Panc1 (cell line): ENCODE measurements at regions not wholly inside any gene's neighbourhood (a gene's known extent, or its start where the extent isn't known, plus 50 kb on each side); places are given as distances from the start of the nearest gene placed in this dataset.

Experiments
- CTCF ChIP-seq: fragments of 450-650 bp; IDR thresholded peaks from 2 replicates; pipeline ENCODE4 v1.5.1; 2017; ENCODE audit warnings: mild to moderate bottlenecking
- POLR2AphosphoS5 ChIP-seq: IDR thresholded peaks from 2 replicates; pipeline ENCODE4 v1.6.1; 2012; ENCODE audit warnings: mild to moderate bottlenecking, low read depth, low read length, moderate library complexity

- TF ChIP-seq CTCF: no peak
- no peak for TF ChIP-seq POLR2AphosphoS5
Observed at GRCh38 chr15:27669641-27670040, 429.5 kb downstream of the OCA2 start.
